ENCODE measurements at regions not wholly inside any gene's neighbourhood (a gene's known extent, or its start where the extent isn't known, plus 50 kb on each side); places are given as distances from the start of the nearest gene placed in this dataset.

GRCh38 chr5:4164167-4164566 lies 568.5 kb downstream of the IRX1 start:
- no peaks in the 10 kb centered on the region for H3K9me3 ChIP-seq
- no peak for DNase-seq (ENCODE audit: low spot score)
- H3K4me1 ChIP-seq (replicated peaks): no peaks in the 10 kb centered on the region
- intact Hi-C loops (cut with DNase I): no loop called here
- H3K36me3 ChIP-seq: no peaks in the 10 kb centered on the region
- no peak overlapping the region for H3K4me3 ChIP-seq
- WGBS: 96% methylated on average over 6 of the region's 6 CpGs
- TF ChIP-seq POLR2AphosphoS5 (IDR thresholded peaks at IDR 0.05) (no peak), CTCF (IDR thresholded peaks at IDR 0.05) (no peak), POLR2A (IDR thresholded peaks at IDR 0.05) (no peak)
- no peak overlapping the region for H3K27ac ChIP-seq
- no peaks in the 10 kb centered on the region for H3K27me3 ChIP-seq (replicated peaks; ENCODE audit: insufficient read depth)

- intact Hi-C loops (cut with DNase I): no loop called here
- Histone ChIP-seq H3K27ac (no peak overlapping the region), H3K36me3 (no peaks in the 10 kb centered on the region), H3K4me3 (no peak overlapping the region), H3K9me3 (no peaks in the 10 kb centered on the region), H3K4me1 (replicated peaks) (no peaks in the 10 kb centered on the region), H3K27me3 (replicated peaks; ENCODE audit: insufficient read depth) (no peaks in the 10 kb centered on the region)
- no peak for DNase-seq (ENCODE audit: low spot score)
- WGBS: 89% methylated on average over 5 of the region's 5 CpGs
- TF ChIP-seq CTCF (IDR thresholded peaks at IDR 0.05): no peak
- no peak for TF ChIP-seq POLR2A (IDR thresholded peaks at IDR 0.05)
- TF ChIP-seq POLR2AphosphoS5 (IDR thresholded peaks at IDR 0.05): no peak
Observed at GRCh38 chr5:4180703-4181102, 585.1 kb downstream of the IRX1 start.

DNA sequence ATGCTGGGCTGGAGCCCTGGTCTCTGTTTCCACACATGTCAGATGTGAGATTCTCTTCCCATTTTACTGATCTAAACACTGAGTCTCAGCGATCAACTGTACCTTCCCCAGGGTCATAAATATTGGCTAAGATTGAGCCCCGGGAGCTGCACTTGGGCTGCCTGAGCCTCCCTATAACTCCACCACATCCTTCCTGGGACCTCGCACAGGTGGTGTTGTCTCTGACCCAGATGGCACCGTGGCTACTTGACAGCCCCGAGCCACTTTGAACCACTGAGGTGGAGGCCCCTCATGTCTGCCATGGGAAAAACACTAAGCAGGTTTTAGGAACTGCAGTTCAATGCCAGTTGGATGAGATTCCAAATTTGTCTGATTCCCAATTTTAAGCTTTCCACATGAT lies 586.5 kb downstream of the IRX1 start:
- H3K4me1 ChIP-seq (replicated peaks): no peaks in the 10 kb centered on the region
- 97% methylated on average over 5 of the region's 5 CpGs for whole genome bisulfite sequencing
- H3K27ac ChIP-seq: no peak overlapping the region
- TF ChIP-seq POLR2AphosphoS5 (IDR thresholded peaks at IDR 0.05) (no peak), CTCF (IDR thresholded peaks at IDR 0.05) (no peak), POLR2A (IDR thresholded peaks at IDR 0.05) (no peak)
- no peak overlapping the region for H3K4me3 ChIP-seq
- no peaks in the 10 kb centered on the region for H3K36me3 ChIP-seq
- DNase-seq (ENCODE audit: low spot score): no peak
- no peaks in the 10 kb centered on the region for H3K27me3 ChIP-seq (replicated peaks; ENCODE audit: insufficient read depth)
- no peaks in the 10 kb centered on the region for H3K9me3 ChIP-seq
- intact Hi-C loops (cut with DNase I): no loop called here

GRCh38 chr5:4185127-4185526 lies 589.5 kb downstream of the IRX1 start:
- 98% methylated on average over 2 of the region's 2 CpGs for WGBS
- intact Hi-C loops (cut with DNase I): no loop called here
- no peak for DNase-seq (ENCODE audit: low spot score)
- Histone ChIP-seq H3K27me3 (replicated peaks; ENCODE audit: insufficient read depth) (no peaks in the 10 kb centered on the region), H3K27ac (no peak overlapping the region), H3K4me1 (replicated peaks) (no peaks in the 10 kb centered on the region), H3K4me3 (no peak overlapping the region), H3K36me3 (no peaks in the 10 kb centered on the region), H3K9me3 (no peaks in the 10 kb centered on the region)
- TF ChIP-seq POLR2AphosphoS5 (IDR thresholded peaks at IDR 0.05) (no peak), POLR2A (IDR thresholded peaks at IDR 0.05) (no peak), CTCF (IDR thresholded peaks at IDR 0.05) (no peak)

GRCh38 chr5:4188704-4189103 lies 593.1 kb downstream of the IRX1 start:
- Histone ChIP-seq H3K27ac (no peak overlapping the region), H3K9me3 (no peaks in the 10 kb centered on the region), H3K4me1 (replicated peaks) (no peaks in the 10 kb centered on the region), H3K4me3 (no peak overlapping the region), H3K27me3 (replicated peaks; ENCODE audit: insufficient read depth) (no peaks in the 10 kb centered on the region), H3K36me3 (no peaks in the 10 kb centered on the region)
- DNase-seq (ENCODE audit: low spot score): no peak
- TF ChIP-seq POLR2AphosphoS5 (IDR thresholded peaks at IDR 0.05) (no peak), POLR2A (IDR thresholded peaks at IDR 0.05) (no peak), CTCF (IDR thresholded peaks at IDR 0.05) (no peak)
- intact Hi-C loops (cut with DNase I): no loop called here
- WGBS: 81% methylated on average over 4 of the region's 4 CpGs

Measured in prostate gland (tissue), 2 donors.